ENCODE measurements at regions not wholly inside any gene's neighbourhood (a gene's known extent, or its start where the extent isn't known, plus 50 kb on each side); places are given as distances from the start of the nearest gene placed in this dataset.

- DNase-seq, result no peak
- H3K36me3 Mint-ChIP-seq (ENCODE audit: insufficient read depth, unreplicated experiment), result no peaks in the 10 kb centered on the region
- H3K4me3 Mint-ChIP-seq (ENCODE audit: unreplicated experiment), result no peak overlapping the region
- ChIA-PET CTCF (no interaction called here), POLR2A (no interaction called here)
- H3K9me3 ChIP-seq, result no peaks in the 10 kb centered on the region
- intact Hi-C loops (cut with micrococcal nuclease; ENCODE audit: unreplicated experiment), result no loop called here
- H3K27ac Mint-ChIP-seq (ENCODE audit: unreplicated experiment), result no peak overlapping the region
- H3K36me3 ChIP-seq (ENCODE audit: control insufficient read depth, insufficient read depth, low read length), result no peaks in the 10 kb centered on the region
- no peak for TF ChIP-seq CTCF (IDR thresholded peaks at IDR 0.05; ENCODE audit: insufficient read depth in 1 of 2, low read depth in 1 of 2, low read length in 1 of 2, severe bottlenecking in 1 of 2, unreplicated experiment in 1 of 2)
- H3K4me3 ChIP-seq (ENCODE audit: low read depth, low read length), result no peak overlapping the region
- no peaks in the 10 kb centered on the region for H3K27me3 Mint-ChIP-seq (ENCODE audit: insufficient read depth, unreplicated experiment)
- H3K27me3 ChIP-seq (replicated peaks; ENCODE audit: control insufficient read depth, insufficient read depth, low read length), result no peaks in the 10 kb centered on the region
- H3K4me1 ChIP-seq, result no peaks in the 10 kb centered on the region
- no TSS peak for BruUV-seq (replicated peaks)
- H3K4me1 Mint-ChIP-seq (ENCODE audit: low read depth, unreplicated experiment), result no peaks in the 10 kb centered on the region
- H3K9me3 Mint-ChIP-seq (ENCODE audit: unreplicated experiment), result no peaks in the 10 kb centered on the region
Measured at GRCh38 chrX:34381241-34381640, 249.1 kb upstream of the FAM47A start.

GRCh38 chrX:34379891-34380290 lies 247.8 kb upstream of the FAM47A start:
- H3K4me1 ChIP-seq, result no peaks in the 10 kb centered on the region
- H3K4me3 Mint-ChIP-seq (ENCODE audit: unreplicated experiment), result no peak overlapping the region
- no peak overlapping the region for H3K27ac Mint-ChIP-seq (ENCODE audit: unreplicated experiment)
- H3K9me3 Mint-ChIP-seq (ENCODE audit: unreplicated experiment), result no peaks in the 10 kb centered on the region
- POLR2A ChIA-PET, result no interaction called here
- DNase-seq, result no peak
- H3K36me3 Mint-ChIP-seq (ENCODE audit: insufficient read depth, unreplicated experiment), result no peaks in the 10 kb centered on the region
- H3K27me3 Mint-ChIP-seq (ENCODE audit: insufficient read depth, unreplicated experiment), result no peaks in the 10 kb centered on the region
- BruUV-seq (replicated peaks), result no TSS peak
- no peak for TF ChIP-seq CTCF (IDR thresholded peaks at IDR 0.05; ENCODE audit: insufficient read depth in 1 of 2, low read depth in 1 of 2, low read length in 1 of 2, severe bottlenecking in 1 of 2, unreplicated experiment in 1 of 2)
- no peaks in the 10 kb centered on the region for H3K4me1 Mint-ChIP-seq (ENCODE audit: low read depth, unreplicated experiment)
- H3K27me3 ChIP-seq (replicated peaks; ENCODE audit: control insufficient read depth, insufficient read depth, low read length), result no peaks in the 10 kb centered on the region
- no peaks in the 10 kb centered on the region for H3K36me3 ChIP-seq (ENCODE audit: control insufficient read depth, insufficient read depth, low read length)
- intact Hi-C loops (cut with micrococcal nuclease; ENCODE audit: unreplicated experiment), result no loop called here
- no peak overlapping the region for H3K4me3 ChIP-seq (ENCODE audit: low read depth, low read length)
- CTCF ChIA-PET, result no interaction called here
- no peaks in the 10 kb centered on the region for H3K9me3 ChIP-seq

GRCh38 chrX:34377645-34378044 lies 245.5 kb upstream of the FAM47A start:
- no peaks in the 10 kb centered on the region for H3K36me3 ChIP-seq (ENCODE audit: control insufficient read depth, insufficient read depth, low read length)
- H3K9me3 ChIP-seq, result no peaks in the 10 kb centered on the region
- no peak for DNase-seq
- no peaks in the 10 kb centered on the region for H3K4me1 ChIP-seq
- ChIA-PET CTCF (no interaction called here), POLR2A (no interaction called here)
- no peak for TF ChIP-seq CTCF (IDR thresholded peaks at IDR 0.05; ENCODE audit: insufficient read depth in 1 of 2, low read depth in 1 of 2, low read length in 1 of 2, severe bottlenecking in 1 of 2, unreplicated experiment in 1 of 2)
- H3K9me3 Mint-ChIP-seq (ENCODE audit: unreplicated experiment), result no peaks in the 10 kb centered on the region
- no TSS peak for BruUV-seq (replicated peaks)
- no peaks in the 10 kb centered on the region for H3K36me3 Mint-ChIP-seq (ENCODE audit: insufficient read depth, unreplicated experiment)
- no peaks in the 10 kb centered on the region for H3K27me3 Mint-ChIP-seq (ENCODE audit: insufficient read depth, unreplicated experiment)
- no peaks in the 10 kb centered on the region for H3K4me1 Mint-ChIP-seq (ENCODE audit: low read depth, unreplicated experiment)
- no peak overlapping the region for H3K27ac Mint-ChIP-seq (ENCODE audit: unreplicated experiment)
- intact Hi-C loops (cut with micrococcal nuclease; ENCODE audit: unreplicated experiment), result no loop called here
- no peak overlapping the region for H3K4me3 ChIP-seq (ENCODE audit: low read depth, low read length)
- H3K4me3 Mint-ChIP-seq (ENCODE audit: unreplicated experiment), result no peak overlapping the region
- no peaks in the 10 kb centered on the region for H3K27me3 ChIP-seq (replicated peaks; ENCODE audit: control insufficient read depth, insufficient read depth, low read length)

Data from Caco-2 (cell line).